ENCODE measurements at regions not wholly inside any gene's neighbourhood (a gene's known extent, or its start where the extent isn't known, plus 50 kb on each side); places are given as distances from the start of the nearest gene placed in this dataset.

DNA sequence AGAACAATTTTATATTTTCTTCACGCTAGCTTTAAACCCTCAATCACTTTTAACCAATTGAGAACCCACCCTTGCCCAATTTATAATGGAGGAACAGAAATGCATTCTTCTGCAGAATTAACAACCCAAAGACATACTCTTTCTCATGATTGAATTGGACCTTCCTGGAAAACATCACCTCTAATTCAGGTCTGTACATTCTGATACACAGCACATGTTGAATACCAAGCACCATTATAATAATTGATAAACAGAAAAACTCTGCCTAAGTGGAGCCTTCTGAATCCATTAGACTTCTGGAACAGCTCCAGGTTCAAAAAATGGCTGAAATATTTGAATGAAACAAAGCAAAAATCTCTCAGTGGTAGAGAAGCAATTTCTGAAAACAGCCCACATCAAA is 105.4 kb downstream of the FAM76B start (continued):
- TF ChIP-seq, protein P1, sequence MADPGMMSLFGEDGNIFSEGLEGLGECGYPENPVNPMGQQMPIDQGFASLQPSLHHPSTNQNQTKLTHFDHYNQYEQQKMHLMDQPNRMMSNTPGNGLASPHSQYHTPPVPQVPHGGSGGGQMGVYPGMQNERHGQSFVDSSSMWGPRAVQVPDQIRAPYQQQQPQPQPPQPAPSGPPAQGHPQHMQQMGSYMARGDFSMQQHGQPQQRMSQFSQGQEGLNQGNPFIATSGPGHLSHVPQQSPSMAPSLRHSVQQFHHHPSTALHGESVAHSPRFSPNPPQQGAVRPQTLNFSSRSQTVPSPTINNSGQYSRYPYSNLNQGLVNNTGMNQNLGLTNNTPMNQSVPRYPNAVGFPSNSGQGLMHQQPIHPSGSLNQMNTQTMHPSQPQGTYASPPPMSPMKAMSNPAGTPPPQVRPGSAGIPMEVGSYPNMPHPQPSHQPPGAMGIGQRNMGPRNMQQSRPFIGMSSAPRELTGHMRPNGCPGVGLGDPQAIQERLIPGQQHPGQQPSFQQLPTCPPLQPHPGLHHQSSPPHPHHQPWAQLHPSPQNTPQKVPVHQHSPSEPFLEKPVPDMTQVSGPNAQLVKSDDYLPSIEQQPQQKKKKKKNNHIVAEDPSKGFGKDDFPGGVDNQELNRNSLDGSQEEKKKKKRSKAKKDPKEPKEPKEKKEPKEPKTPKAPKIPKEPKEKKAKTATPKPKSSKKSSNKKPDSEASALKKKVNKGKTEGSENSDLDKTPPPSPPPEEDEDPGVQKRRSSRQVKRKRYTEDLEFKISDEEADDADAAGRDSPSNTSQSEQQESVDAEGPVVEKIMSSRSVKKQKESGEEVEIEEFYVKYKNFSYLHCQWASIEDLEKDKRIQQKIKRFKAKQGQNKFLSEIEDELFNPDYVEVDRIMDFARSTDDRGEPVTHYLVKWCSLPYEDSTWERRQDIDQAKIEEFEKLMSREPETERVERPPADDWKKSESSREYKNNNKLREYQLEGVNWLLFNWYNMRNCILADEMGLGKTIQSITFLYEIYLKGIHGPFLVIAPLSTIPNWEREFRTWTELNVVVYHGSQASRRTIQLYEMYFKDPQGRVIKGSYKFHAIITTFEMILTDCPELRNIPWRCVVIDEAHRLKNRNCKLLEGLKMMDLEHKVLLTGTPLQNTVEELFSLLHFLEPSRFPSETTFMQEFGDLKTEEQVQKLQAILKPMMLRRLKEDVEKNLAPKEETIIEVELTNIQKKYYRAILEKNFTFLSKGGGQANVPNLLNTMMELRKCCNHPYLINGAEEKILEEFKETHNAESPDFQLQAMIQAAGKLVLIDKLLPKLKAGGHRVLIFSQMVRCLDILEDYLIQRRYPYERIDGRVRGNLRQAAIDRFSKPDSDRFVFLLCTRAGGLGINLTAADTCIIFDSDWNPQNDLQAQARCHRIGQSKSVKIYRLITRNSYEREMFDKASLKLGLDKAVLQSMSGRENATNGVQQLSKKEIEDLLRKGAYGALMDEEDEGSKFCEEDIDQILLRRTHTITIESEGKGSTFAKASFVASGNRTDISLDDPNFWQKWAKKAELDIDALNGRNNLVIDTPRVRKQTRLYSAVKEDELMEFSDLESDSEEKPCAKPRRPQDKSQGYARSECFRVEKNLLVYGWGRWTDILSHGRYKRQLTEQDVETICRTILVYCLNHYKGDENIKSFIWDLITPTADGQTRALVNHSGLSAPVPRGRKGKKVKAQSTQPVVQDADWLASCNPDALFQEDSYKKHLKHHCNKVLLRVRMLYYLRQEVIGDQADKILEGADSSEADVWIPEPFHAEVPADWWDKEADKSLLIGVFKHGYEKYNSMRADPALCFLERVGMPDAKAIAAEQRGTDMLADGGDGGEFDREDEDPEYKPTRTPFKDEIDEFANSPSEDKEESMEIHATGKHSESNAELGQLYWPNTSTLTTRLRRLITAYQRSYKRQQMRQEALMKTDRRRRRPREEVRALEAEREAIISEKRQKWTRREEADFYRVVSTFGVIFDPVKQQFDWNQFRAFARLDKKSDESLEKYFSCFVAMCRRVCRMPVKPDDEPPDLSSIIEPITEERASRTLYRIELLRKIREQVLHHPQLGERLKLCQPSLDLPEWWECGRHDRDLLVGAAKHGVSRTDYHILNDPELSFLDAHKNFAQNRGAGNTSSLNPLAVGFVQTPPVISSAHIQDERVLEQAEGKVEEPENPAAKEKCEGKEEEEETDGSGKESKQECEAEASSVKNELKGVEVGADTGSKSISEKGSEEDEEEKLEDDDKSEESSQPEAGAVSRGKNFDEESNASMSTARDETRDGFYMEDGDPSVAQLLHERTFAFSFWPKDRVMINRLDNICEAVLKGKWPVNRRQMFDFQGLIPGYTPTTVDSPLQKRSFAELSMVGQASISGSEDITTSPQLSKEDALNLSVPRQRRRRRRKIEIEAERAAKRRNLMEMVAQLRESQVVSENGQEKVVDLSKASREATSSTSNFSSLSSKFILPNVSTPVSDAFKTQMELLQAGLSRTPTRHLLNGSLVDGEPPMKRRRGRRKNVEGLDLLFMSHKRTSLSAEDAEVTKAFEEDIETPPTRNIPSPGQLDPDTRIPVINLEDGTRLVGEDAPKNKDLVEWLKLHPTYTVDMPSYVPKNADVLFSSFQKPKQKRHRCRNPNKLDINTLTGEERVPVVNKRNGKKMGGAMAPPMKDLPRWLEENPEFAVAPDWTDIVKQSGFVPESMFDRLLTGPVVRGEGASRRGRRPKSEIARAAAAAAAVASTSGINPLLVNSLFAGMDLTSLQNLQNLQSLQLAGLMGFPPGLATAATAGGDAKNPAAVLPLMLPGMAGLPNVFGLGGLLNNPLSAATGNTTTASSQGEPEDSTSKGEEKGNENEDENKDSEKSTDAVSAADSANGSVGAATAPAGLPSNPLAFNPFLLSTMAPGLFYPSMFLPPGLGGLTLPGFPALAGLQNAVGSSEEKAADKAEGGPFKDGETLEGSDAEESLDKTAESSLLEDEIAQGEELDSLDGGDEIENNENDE (IDR thresholded peaks at IDR 0.05; ENCODE audit: insufficient replicate concordance, low read length): no peak
